ENCODE measurements at regions not wholly inside any gene's neighbourhood (a gene's known extent, or its start where the extent isn't known, plus 50 kb on each side); places are given as distances from the start of the nearest gene placed in this dataset.

DNA sequence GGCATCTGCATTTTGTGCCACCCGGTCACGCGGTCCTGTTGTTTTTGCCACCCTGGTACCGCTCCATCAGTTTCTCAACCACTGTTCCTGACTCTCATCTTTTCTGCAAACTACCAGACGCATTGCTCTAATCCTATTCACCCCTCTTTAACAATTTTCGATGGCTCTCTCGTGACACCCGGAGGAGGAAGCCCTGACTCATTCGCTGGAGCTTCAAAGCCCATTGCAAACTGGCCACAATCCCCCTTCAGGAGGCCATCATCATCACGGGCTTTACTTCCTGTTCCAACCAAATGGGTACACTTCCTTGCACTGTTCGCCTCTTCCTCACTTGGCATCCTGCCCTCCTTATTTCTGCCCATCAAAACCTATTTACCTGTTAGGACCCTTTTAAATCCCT, 155.3 kb downstream of the RGS9 start:
- TF ChIP-seq, protein P1, sequence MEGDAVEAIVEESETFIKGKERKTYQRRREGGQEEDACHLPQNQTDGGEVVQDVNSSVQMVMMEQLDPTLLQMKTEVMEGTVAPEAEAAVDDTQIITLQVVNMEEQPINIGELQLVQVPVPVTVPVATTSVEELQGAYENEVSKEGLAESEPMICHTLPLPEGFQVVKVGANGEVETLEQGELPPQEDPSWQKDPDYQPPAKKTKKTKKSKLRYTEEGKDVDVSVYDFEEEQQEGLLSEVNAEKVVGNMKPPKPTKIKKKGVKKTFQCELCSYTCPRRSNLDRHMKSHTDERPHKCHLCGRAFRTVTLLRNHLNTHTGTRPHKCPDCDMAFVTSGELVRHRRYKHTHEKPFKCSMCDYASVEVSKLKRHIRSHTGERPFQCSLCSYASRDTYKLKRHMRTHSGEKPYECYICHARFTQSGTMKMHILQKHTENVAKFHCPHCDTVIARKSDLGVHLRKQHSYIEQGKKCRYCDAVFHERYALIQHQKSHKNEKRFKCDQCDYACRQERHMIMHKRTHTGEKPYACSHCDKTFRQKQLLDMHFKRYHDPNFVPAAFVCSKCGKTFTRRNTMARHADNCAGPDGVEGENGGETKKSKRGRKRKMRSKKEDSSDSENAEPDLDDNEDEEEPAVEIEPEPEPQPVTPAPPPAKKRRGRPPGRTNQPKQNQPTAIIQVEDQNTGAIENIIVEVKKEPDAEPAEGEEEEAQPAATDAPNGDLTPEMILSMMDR (IDR thresholded peaks at IDR 0.05) = no peak
- no peak for TF ChIP-seq POLR2A (IDR thresholded peaks at IDR 0.05)
